SK-N-SH (cell line): ENCODE measurements at regions not wholly inside any gene's neighbourhood (a gene's known extent, or its start where the extent isn't known, plus 50 kb on each side); places are given as distances from the start of the nearest gene placed in this dataset.

Experiments
- CTCF ChIA-PET: fragments of 300-600, 350-600 bp; formaldehyde crosslinking; extraction: SDS; loops from one replicate; lab custom pipeline; 2021; lab: Yijun Ruan, JAX
- POLR2A ChIA-PET: fragments of 350-600 bp; sonication (Branson Sonifier 250); formaldehyde crosslinking; extraction: SDS; loops from one replicate; lab custom pipeline; 2020; ENCODE audit warnings: antibody characterized with exemption, inconsistent platforms; lab: Yijun Ruan, JAX
- DNase-seq: peaks from one replicate; pipeline ENCODE4 v3.0.0; 2012
- H2AFZ ChIP-seq: fragments of 200-600 bp; sonication (generic); 2 replicates; pipeline ENCODE4 v1.8.1; 2016; ENCODE audit warnings: antibody characterized with exemption, mild to moderate bottlenecking, low read depth
- H3F3A ChIP-seq: fragments of 200-600 bp; sonication (generic); replicated peaks from 2 replicates; pipeline ENCODE3; 2016; ENCODE audit warnings: antibody characterized with exemption, mild to moderate bottlenecking; ENCODE audit not compliant: insufficient read depth
- H3K27ac ChIP-seq, 2 experiments: fragments of 200-500 bp in 1 of 2; fragments of 200-600 bp in 1 of 2; sonication (Bioruptor generic) in 1 of 2; sonication (generic), shearing (Covaris generic) in 1 of 2; 2 replicates each; pipeline versions ENCODE4 v1.5.1 to v1.6.1; 2014 to 2016; ENCODE audit warnings: low read depth in 2 of 2, inconsistent platforms in 1 of 2, low read length in 1 of 2, mild to moderate bottlenecking in 1 of 2, mixed read lengths in 1 of 2
- H3K27me3 ChIP-seq: fragments of 200-600 bp; sonication (generic), shearing (Covaris generic); 2 replicates; pipeline ENCODE4 v1.6.1; 2016; ENCODE audit warnings: mixed run types; ENCODE audit not compliant: insufficient read depth
- H3K36me3 ChIP-seq, 2 experiments: fragments of 200-500 bp in 1 of 2; fragments of 200-600 bp in 1 of 2; sonication (Bioruptor generic) in 1 of 2; sonication (generic) in 1 of 2; replicated peaks in 1 of 2; 2 replicates each; pipeline versions ENCODE3 to v1.5.1; 2014 to 2016; ENCODE audit warnings: low read length in 1 of 2, mild to moderate bottlenecking in 1 of 2; ENCODE audit not compliant: insufficient read depth in 2 of 2, control insufficient read depth in 1 of 2
- H3K4me1 ChIP-seq, 2 experiments: fragments of 200-500 bp in 1 of 2; fragments of 200-600 bp in 1 of 2; sonication (Bioruptor generic) in 1 of 2; sonication (generic), shearing (Covaris generic) in 1 of 2; 2 replicates each; pipeline versions ENCODE4 v1.5.1 to v1.6.1; 2014 to 2016; ENCODE audit warnings: low read depth in 1 of 2, low read length in 1 of 2, mixed run types in 1 of 2; ENCODE audit not compliant: insufficient read depth in 2 of 2, control insufficient read depth in 1 of 2
- H3K4me2 ChIP-seq: fragments of 200-600 bp; sonication (generic), shearing (Covaris generic); 2 replicates; pipeline ENCODE4 v1.6.1; 2017; ENCODE audit warnings: mixed run types
- H3K4me3 ChIP-seq, 2 experiments: fragments of 200-500 bp in 1 of 2; fragments of 200-600 bp in 1 of 2; sonication (Bioruptor generic) in 1 of 2; sonication (generic), shearing (Covaris generic) in 1 of 2; 2 replicates each; pipeline versions ENCODE4 v1.5.1 to v1.8.1; 2014 to 2016; ENCODE audit warnings: low read depth in 2 of 2, inconsistent platforms in 1 of 2, low read length in 1 of 2, mild to moderate bottlenecking in 1 of 2, mixed read lengths in 1 of 2, moderate library complexity in 1 of 2
- H3K79me2 ChIP-seq: fragments of 200-600 bp; sonication (generic); 2 replicates; pipeline ENCODE4 v1.8.1; 2017; ENCODE audit warnings: mild to moderate bottlenecking; ENCODE audit not compliant: insufficient read depth
- H3K9ac ChIP-seq: fragments of 200-600 bp; sonication (generic); 2 replicates; pipeline ENCODE4 v1.6.1; 2017; ENCODE audit warnings: mixed run types
- H3K9me2 ChIP-seq: fragments of 200-600 bp; sonication (generic); 2 replicates; pipeline ENCODE4 v1.6.1; 2017; ENCODE audit warnings: mixed run types
- H3K9me3 ChIP-seq: fragments of 200-600 bp; sonication (generic); 2 replicates; pipeline ENCODE4 v1.6.1; 2017; ENCODE audit warnings: mixed run types, mild to moderate bottlenecking, moderate library complexity
- H4K20me1 ChIP-seq: fragments of 200-600 bp; sonication (generic); 2 replicates; pipeline ENCODE4 v1.6.1; 2017; ENCODE audit warnings: mild to moderate bottlenecking, mixed run types; ENCODE audit not compliant: insufficient read depth
- ELF1 ChIP-seq: IDR thresholded peaks from 2 replicates; pipeline ENCODE4 v1.4.0; 2012
- EP300 ChIP-seq, 2 experiments: IDR thresholded peaks; 2 replicates each; pipeline versions ENCODE4 v1.4.0 to v1.6.1; 2012; ENCODE audit warnings: borderline replicate concordance in 1 of 2, low read depth in 1 of 2, low read length in 1 of 2
- EZH2phosphoT487 ChIP-seq: fragments of 200-600 bp; sonication (generic); IDR thresholded peaks from 2 replicates; pipeline ENCODE4 v1.6.1; 2017; ENCODE audit warnings: low read depth, mixed run types, mild to moderate bottlenecking, antibody characterized with exemption, moderate library complexity, borderline replicate concordance
- FOSL2 ChIP-seq: IDR thresholded peaks from 2 replicates; pipeline ENCODE4 v1.4.0; 2012; ENCODE audit warnings: low read depth, mild to moderate bottlenecking, moderate library complexity, borderline replicate concordance
- FOXJ3 ChIP-seq: sonication (generic); formaldehyde crosslinking; IDR thresholded peaks from 2 replicates; pipeline ENCODE4 v1.5.1; 2020; ENCODE audit warnings: mild to moderate bottlenecking, missing genetic modification reagents
- FOXM1 ChIP-seq: IDR thresholded peaks from 2 replicates; pipeline ENCODE4 v1.4.0; 2012; ENCODE audit warnings: low read depth, mild to moderate bottlenecking
- GABPA ChIP-seq: IDR thresholded peaks from 2 replicates; pipeline ENCODE4 v1.4.0; 2012; ENCODE audit warnings: low read depth, mild to moderate bottlenecking
- GATA2 ChIP-seq: sonication (generic); formaldehyde crosslinking; IDR thresholded peaks from 2 replicates; pipeline ENCODE4 v1.5.0; 2020; ENCODE audit warnings: mild to moderate bottlenecking, missing genetic modification reagents
- JUND ChIP-seq: IDR thresholded peaks from 2 replicates; pipeline ENCODE4 v1.4.0; 2012
- MAX ChIP-seq: IDR thresholded peaks from 2 replicates; pipeline ENCODE4 v1.4.0; 2012; ENCODE audit warnings: low read depth
- MXI1 ChIP-seq: IDR thresholded peaks from 2 replicates; pipeline ENCODE4 v1.6.1; 2012; ENCODE audit warnings: mild to moderate bottlenecking, low read depth, low read length, improper control_type of control experiment
- NRF1 ChIP-seq: IDR thresholded peaks from 2 replicates; pipeline ENCODE4 v1.6.1; 2012; ENCODE audit warnings: low read depth, mild to moderate bottlenecking, low read length
- PBX3 ChIP-seq: IDR thresholded peaks from 2 replicates; pipeline ENCODE4; 2012
- RCOR1 ChIP-seq: fragments of 150-350 bp; IDR thresholded peaks from 2 replicates; pipeline ENCODE4 v1.6.1; 2017; ENCODE audit warnings: antibody characterized with exemption, low read length
- REST ChIP-seq: IDR thresholded peaks from 2 replicates; pipeline ENCODE4 v1.6.1; 2012; ENCODE audit warnings: mild to moderate bottlenecking, low read depth, low read length, moderate library complexity
- RXRA ChIP-seq: IDR thresholded peaks from 2 replicates; pipeline ENCODE4 v1.4.0; 2012; ENCODE audit warnings: low read depth, mild to moderate bottlenecking, borderline replicate concordance
- SIN3A ChIP-seq: IDR thresholded peaks from 2 replicates; pipeline ENCODE4 v1.6.1; 2012; ENCODE audit warnings: low read depth, mild to moderate bottlenecking, low read length, moderate library complexity, borderline replicate concordance
- SMC3 ChIP-seq: IDR thresholded peaks from 2 replicates; pipeline ENCODE4 v1.6.1; 2012; ENCODE audit warnings: low read depth, low read length, improper control_type of control experiment
- TAF1 ChIP-seq: IDR thresholded peaks from 2 replicates; pipeline ENCODE4 v1.6.1; 2012; ENCODE audit warnings: low read depth, mild to moderate bottlenecking, low read length, moderate library complexity, borderline replicate concordance
- TCF12 ChIP-seq: IDR thresholded peaks from 2 replicates; pipeline ENCODE4 v1.4.0; 2012
- TEAD4 ChIP-seq: IDR thresholded peaks from 2 replicates; pipeline ENCODE4 v1.4.0; 2012; ENCODE audit warnings: mild to moderate bottlenecking, borderline replicate concordance; ENCODE audit not compliant: insufficient read depth
- YY1 ChIP-seq: IDR thresholded peaks from 2 replicates; pipeline ENCODE4 v1.4.0; 2012; ENCODE audit warnings: low read depth, mild to moderate bottlenecking
- WGBS: methylation state at CpG from one replicate; pipeline ENCODE4 v1.1.6; 2017; ENCODE audit warnings: low lambda C conversion rate; 5-methylcytosine and 5-hydroxymethylcytosine counted together
- TF ChIP-seq, protein P1 (sequence below): fragments of 150-350 bp; IDR thresholded peaks from 2 replicates; pipeline ENCODE4 v1.6.1; 2016; ENCODE audit warnings: mild to moderate bottlenecking, low read depth, low read length
- TF ChIP-seq, protein P2 (sequence below): IDR thresholded peaks from 2 replicates; pipeline ENCODE4 v1.4.0; 2012; ENCODE audit warnings: low read depth, borderline replicate concordance

DNA sequence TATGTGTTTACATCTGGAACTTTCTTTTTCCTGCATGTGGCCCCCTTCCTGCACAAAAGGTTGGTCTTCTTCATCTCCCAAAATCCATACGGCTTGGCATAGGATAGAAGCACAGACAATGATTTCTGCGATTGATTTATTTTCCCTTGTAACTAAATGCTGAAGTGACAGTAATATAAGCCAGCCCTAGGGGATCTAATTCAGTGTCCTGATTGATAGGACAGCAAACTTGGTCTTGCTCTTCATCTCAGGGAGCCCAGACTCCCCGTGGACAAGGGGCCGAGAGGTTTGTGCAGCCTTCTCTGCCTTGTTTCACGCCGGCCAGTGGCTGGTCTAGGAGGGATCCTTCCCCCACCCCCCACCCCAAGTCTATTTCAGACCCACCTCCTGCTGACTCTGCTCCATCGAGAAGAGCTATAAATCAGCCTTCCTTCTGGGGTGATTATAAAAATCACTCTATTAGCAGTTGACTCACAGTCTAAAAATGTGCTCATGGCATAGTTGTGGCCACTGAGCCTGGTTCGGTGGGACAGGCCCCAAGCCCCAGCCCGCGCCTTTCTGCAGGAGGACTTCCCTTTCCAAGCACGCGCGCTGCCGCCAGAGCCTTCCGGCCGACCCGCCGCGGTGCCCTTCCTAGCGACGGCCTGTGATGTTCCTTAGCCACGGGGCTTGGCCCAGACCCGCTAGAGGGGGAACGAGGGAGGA, 89.8 kb upstream of the COL5A1 start:
- no peaks in the 10 kb centered on the region for H3K9me2 ChIP-seq
- H3K27ac ChIP-seq = peak overlapping the region; percentile 78 to 96
- no peaks in the 10 kb centered on the region for H3K36me3 ChIP-seq
- WGBS = 31% methylated on average over 21 of the region's 24 CpGs
- no peaks in the 10 kb centered on the region for H3K9me3 ChIP-seq
- peak overlapping the region; percentile 73 for H3K4me2 ChIP-seq
- ChIA-PET POLR2A (interaction anchor here (0.5 kb wide), 1 partner anchor 15 kb away, joined by 3 read pairs; no protein-coding TSS in a partner anchor), CTCF (interaction anchor here (1.1 kb wide), 1 partner anchor 861 kb away, joined by 3 read pairs; no protein-coding TSS in a partner anchor)
- DNase-seq = no peak
- peaks cover 11% of the 10 kb centered on the region for H3F3A ChIP-seq
- no peaks in the 10 kb centered on the region for H3K27me3 ChIP-seq
- H3K4me3 ChIP-seq = no peak overlapping the region
- no peaks in the 10 kb centered on the region for H4K20me1 ChIP-seq
- peaks cover 36 to 39% of the 10 kb centered on the region in 2 experiments; a peak in 3 of 4 replicates for H3K4me1 ChIP-seq
- H3K9ac ChIP-seq = peak overlapping the region; percentile 69
- H3K79me2 ChIP-seq = no peaks in the 10 kb centered on the region
- H2AFZ ChIP-seq = no peak overlapping the region
- TF ChIP-seq TAF1 (no peak), EZH2phosphoT487 (no peak), MAX (peak; percentile 91), GABPA (0 out of 2 replicates have a peak, but pooled peaks have one; percentile 45), YY1 (no peak), JUND (peak; percentile 97), TCF12 (peak; percentile 90), EP300 (IDR thresholded peaks at IDR 0.05; ENCODE audit: borderline replicate concordance in 1 of 2, low read depth in 1 of 2, low read length in 1 of 2) (peak in 1 of 2 experiments; percentile 97; a peak in 2 of 4 replicates), FOXM1 (peak; percentile 83; the same call in 1 of the 2 replicates), FOSL2 (peak; percentile 90), PBX3 (peak; percentile 97), FOXJ3 (CRISPR knock-in tag) (no peak), NRF1 (no peak), SIN3A (peak; percentile 89; the same call in 1 of the 2 replicates), REST (peak; percentile 56; the same call in 1 of the 2 replicates), MXI1 (no peak), RXRA (peak; percentile 83; the same call in 1 of the 2 replicates), GATA2 (CRISPR knock-in tag) (no peak), ELF1 (no peak; the same call in 1 of the 2 replicates), SMC3 (no peak), TEAD4 (peak; percentile 97), RCOR1 (no peak)
- TF ChIP-seq, protein P1, sequence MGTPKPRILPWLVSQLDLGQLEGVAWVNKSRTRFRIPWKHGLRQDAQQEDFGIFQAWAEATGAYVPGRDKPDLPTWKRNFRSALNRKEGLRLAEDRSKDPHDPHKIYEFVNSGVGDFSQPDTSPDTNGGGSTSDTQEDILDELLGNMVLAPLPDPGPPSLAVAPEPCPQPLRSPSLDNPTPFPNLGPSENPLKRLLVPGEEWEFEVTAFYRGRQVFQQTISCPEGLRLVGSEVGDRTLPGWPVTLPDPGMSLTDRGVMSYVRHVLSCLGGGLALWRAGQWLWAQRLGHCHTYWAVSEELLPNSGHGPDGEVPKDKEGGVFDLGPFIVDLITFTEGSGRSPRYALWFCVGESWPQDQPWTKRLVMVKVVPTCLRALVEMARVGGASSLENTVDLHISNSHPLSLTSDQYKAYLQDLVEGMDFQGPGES = no peak
- TF ChIP-seq, protein P2, sequence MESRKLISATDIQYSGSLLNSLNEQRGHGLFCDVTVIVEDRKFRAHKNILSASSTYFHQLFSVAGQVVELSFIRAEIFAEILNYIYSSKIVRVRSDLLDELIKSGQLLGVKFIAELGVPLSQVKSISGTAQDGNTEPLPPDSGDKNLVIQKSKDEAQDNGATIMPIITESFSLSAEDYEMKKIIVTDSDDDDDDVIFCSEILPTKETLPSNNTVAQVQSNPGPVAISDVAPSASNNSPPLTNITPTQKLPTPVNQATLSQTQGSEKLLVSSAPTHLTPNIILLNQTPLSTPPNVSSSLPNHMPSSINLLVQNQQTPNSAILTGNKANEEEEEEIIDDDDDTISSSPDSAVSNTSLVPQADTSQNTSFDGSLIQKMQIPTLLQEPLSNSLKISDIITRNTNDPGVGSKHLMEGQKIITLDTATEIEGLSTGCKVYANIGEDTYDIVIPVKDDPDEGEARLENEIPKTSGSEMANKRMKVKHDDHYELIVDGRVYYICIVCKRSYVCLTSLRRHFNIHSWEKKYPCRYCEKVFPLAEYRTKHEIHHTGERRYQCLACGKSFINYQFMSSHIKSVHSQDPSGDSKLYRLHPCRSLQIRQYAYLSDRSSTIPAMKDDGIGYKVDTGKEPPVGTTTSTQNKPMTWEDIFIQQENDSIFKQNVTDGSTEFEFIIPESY = no peak
